NB4 (cell line): ENCODE measurements at regions not wholly inside any gene's neighbourhood (a gene's known extent, or its start where the extent isn't known, plus 50 kb on each side); places are given as distances from the start of the nearest gene placed in this dataset.
A peak's percentile ranks its signal among the peaks of the same experiment; 100 is the strongest.

Experiments
- DNase-seq: peaks from one replicate; pipeline ENCODE4 v3.0.0; 2010; ENCODE audit warnings: low read depth
- H3K4me3 ChIP-seq: one replicate; pipeline ENCODE4 v1.5.1; 2011; ENCODE audit warnings: mild to moderate bottlenecking, low read depth, low read length, moderate library complexity
- MYC ChIP-seq: IDR thresholded peaks from 2 replicates; pipeline ENCODE4 v1.6.1; 2011; ENCODE audit warnings: low read depth, low read length
- POLR2A ChIP-seq: IDR thresholded peaks from 2 replicates; pipeline ENCODE4 v1.6.1; 2011; ENCODE audit warnings: mild to moderate bottlenecking; ENCODE audit not compliant: insufficient read length; ENCODE audit errors: extremely low read depth
- TF ChIP-seq, protein P1 (sequence below): IDR thresholded peaks from one replicate; pipeline ENCODE4 v1.5.1; 2012; ENCODE audit warnings: low read depth, low read length
- TF ChIP-seq, protein P2 (sequence below): IDR thresholded peaks from 2 replicates; pipeline ENCODE4 v1.6.1; 2011; ENCODE audit warnings: low read depth, low read length

DNA sequence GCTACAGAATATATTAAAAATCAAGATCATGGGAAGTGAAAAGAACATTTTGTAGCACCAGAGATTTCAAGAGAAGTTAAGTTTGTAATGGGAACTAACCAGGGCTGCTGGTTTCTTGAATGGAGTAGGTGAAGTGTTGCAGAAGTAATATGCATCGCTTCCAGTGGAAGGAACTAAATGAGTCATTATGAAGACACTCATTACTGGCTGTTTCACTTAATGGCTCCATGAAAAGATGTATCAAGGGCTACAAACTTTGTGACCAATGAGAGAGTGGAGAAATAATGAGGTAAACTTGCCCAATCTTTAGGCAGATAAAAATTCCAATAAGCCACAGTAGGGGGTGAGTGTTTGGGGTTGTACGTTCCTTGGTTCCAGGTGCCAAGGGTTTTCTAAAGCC lies 380.4 kb upstream of the POU3F3 start:
- DNase-seq, result peak; percentile 8
- H3K4me3 ChIP-seq, result no peak overlapping the region
- TF ChIP-seq, protein P1, sequence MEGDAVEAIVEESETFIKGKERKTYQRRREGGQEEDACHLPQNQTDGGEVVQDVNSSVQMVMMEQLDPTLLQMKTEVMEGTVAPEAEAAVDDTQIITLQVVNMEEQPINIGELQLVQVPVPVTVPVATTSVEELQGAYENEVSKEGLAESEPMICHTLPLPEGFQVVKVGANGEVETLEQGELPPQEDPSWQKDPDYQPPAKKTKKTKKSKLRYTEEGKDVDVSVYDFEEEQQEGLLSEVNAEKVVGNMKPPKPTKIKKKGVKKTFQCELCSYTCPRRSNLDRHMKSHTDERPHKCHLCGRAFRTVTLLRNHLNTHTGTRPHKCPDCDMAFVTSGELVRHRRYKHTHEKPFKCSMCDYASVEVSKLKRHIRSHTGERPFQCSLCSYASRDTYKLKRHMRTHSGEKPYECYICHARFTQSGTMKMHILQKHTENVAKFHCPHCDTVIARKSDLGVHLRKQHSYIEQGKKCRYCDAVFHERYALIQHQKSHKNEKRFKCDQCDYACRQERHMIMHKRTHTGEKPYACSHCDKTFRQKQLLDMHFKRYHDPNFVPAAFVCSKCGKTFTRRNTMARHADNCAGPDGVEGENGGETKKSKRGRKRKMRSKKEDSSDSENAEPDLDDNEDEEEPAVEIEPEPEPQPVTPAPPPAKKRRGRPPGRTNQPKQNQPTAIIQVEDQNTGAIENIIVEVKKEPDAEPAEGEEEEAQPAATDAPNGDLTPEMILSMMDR, result no peak
- TF ChIP-seq POLR2A, result no peak
- no peak for TF ChIP-seq MYC
- TF ChIP-seq, protein P2, sequence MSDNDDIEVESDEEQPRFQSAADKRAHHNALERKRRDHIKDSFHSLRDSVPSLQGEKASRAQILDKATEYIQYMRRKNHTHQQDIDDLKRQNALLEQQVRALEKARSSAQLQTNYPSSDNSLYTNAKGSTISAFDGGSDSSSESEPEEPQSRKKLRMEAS, result no peak

DNA sequence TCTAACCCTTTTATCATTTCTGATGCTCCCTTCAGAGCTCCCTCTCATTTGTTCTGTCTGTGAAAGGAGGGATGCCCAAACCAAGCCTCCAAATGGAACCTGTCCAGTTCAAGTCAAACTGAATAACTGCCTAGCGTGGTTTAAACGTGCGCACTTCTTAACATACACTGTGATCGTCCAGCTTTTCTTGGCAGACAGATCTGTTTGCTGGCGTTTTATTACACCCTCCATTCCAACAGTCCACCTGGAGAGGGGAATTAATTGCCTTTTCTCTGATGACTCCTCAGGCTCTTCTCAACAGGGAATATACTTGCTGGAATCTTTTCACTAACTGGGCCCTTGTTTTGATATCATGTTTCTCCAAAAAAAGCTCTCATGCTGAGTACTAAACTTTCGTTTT lies 379.2 kb upstream of the POU3F3 start:
- TF ChIP-seq, protein P1, result no peak
- no peak for TF ChIP-seq MYC
- no peak for TF ChIP-seq POLR2A
- TF ChIP-seq, protein P2, result no peak

DNA sequence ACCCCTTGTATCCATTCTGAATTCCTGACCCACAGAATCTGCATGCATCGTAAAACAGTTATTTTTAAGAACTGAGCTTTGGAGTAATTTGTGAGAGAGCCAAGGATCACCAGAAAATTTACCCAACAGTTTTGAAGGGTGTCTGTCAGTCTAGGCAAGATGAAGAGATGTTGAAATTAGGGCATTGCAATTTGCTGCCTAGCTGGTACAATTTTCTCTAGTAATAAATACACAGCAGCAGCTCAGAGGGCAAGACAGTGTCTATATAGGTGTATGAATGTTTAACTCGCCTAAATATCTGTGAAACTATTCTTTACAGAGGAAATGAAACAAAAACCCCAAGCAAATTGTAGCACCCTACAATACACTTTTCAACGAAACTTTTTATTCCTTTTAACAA lies 377.8 kb upstream of the POU3F3 start:
- no peak for DNase-seq
- no peak overlapping the region for H3K4me3 ChIP-seq
- TF ChIP-seq, protein P2, result no peak
- no peak for TF ChIP-seq POLR2A

More for the DNA sequence above, 379.2 kb upstream of the POU3F3 start:
- no peak for DNase-seq
- no peak overlapping the region for H3K4me3 ChIP-seq

DNA sequence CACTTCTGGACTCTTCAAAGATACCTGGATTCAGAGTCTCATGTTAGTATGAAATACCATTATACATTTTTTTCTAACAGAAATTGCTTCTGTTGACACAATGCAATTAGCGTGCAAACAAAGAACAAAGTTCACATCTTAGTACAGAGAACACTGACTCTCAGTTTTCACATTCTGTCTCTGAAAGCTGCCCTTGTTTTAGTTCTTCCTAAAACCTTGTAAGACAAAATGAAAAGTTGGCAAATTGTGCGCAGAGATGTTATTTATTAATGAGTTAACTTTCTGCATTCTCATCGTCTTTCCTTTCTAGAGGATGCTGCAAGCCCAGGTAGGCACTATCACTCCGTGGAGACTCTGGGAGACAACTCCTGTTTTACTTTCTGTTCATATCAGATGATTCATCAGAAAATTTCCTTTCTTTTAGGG lies 377.3 kb upstream of the POU3F3 start:
- H3K4me3 ChIP-seq, result no peak overlapping the region
- DNase-seq, result no peak
- no peak for TF ChIP-seq POLR2A
- no peak for TF ChIP-seq MYC
- TF ChIP-seq, protein P2, result no peak
- TF ChIP-seq, protein P1, result no peak

DNA sequence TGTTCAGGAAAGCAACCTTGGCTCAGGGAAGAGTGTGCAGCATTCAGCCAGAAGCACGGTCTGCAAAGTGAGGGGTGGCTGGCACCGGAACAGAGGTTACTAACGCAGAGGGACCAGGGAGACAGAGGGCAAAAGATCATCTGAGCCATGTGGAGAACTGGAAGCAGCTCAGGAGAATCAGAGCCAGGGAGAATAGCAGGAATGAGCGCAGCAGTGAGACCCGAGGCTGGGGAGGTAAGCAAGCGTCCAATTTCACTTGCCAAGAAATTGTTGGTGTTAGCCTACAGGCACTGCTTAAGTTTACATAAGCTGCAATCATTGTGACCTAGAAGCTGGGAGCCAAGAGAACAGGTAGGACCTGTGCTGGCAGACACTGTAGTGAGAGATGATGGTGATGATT lies 372.6 kb upstream of the POU3F3 start:
- no peak overlapping the region for H3K4me3 ChIP-seq
- DNase-seq, result no peak
- no peak for TF ChIP-seq MYC
- TF ChIP-seq, protein P1, result no peak
- no peak for TF ChIP-seq POLR2A
- TF ChIP-seq, protein P2, result no peak

DNA sequence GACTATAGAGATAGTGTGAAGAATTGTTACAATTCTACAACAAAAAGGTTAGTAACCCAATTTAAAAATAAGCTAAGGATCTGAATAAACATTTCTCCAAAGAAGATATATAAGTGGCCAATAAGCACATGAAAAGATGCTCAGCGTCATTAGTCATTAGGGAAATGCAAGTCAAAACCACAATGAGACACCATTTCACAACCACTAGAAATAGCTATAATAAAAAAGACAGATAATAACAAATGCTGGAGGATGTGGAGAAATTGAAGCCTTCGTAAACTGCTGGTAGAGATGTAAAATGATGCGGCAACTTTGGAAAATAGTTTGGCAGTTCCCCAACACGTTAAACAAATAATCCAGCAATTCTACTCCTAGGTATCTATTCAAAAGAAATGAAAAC lies 366.5 kb upstream of the POU3F3 start:
- peak; percentile 55 for DNase-seq
- TF ChIP-seq MYC, result no peak
- TF ChIP-seq POLR2A, result no peak
- TF ChIP-seq, protein P2, result no peak

More for the DNA sequence above, 366.5 kb upstream of the POU3F3 start:
- no peak overlapping the region for H3K4me3 ChIP-seq
